Stimulated activated CD8-positive, alpha-beta memory T cell treated with anti-CD3 and anti-CD28 coated beads, Interleukin-4, amount 100 ng/mL, for 24 hours (primary cell): ENCODE measurements at regions not wholly inside any gene's neighbourhood (a gene's known extent, or its start where the extent isn't known, plus 50 kb on each side); places are given as distances from the start of the nearest gene placed in this dataset.

ENCODE experiments used
- DNase-seq: peaks from one replicate; pipeline ENCODE4 v3.0.0-alpha.2; 2020; ENCODE audit warnings: low read depth

DNA sequence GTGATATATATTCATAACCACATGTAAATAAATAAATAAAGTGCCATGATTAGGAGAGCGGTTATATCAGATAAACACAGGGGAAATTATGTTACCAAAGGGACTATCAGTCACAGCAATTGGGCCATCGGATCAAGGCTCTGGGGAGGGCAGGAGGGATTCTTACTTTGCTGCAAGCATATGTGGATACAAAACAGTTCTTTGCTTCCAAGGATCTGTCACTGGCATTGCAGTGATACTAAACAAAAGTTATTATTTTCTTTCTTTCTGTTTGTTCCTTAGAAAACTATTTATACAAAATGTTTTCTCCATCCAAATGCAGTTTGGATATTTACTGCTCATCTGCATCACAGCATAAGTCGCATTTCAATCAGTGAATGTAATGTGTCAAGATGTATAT, 188.4 kb upstream of the MGMT start:
- DNase-seq, result no peak

DNA sequence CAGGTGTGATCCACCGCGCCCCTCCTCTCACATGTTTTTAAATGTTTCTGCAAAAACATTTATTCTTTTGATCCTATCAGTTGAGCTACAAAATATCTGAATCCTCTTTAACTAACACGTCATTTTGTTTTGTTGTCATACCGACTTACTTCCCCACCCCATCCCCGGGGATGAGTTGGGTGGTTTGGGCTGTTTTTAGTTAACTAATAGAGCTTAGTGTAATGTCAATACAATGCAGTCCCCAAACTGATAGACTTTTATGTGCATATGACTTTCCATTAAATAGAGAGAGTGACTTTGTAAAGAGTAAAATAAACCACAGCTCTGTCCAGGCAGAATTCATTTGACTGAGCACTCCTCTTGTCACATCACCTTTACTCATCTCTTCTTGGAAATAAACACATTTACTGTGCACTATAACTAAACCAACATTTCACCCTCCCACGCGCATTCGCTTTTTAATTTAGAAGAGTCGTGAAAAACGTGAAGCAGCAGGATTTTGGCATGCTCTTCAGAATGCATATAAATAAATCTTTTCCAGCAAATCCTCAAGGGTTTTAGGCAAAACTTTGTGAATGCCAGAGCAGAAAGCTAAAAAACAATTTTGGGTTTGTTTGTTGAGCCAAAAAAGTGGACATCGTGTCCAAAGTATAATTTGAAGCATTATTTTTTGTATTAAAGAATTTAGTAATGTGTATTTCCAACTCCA, 187.4 kb upstream of the MGMT start:
- no peak for DNase-seq

DNA sequence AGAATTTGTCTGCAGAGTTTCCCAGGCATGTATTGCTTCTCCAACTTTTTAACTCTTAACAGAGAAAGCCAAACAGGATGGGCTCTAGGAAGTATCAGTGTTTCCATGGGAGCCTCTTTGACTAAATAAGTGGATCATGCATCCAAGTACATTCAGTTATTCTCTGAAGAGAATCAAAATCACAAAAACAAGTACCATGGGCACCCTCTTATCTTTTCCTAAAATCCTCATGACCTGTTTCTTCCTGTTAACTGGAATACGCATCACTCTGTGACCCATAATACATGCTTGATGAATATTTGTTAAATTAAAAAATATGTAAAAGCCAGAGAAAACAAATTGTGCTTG, 186.9 kb upstream of the MGMT start:
- no peak for DNase-seq

DNA sequence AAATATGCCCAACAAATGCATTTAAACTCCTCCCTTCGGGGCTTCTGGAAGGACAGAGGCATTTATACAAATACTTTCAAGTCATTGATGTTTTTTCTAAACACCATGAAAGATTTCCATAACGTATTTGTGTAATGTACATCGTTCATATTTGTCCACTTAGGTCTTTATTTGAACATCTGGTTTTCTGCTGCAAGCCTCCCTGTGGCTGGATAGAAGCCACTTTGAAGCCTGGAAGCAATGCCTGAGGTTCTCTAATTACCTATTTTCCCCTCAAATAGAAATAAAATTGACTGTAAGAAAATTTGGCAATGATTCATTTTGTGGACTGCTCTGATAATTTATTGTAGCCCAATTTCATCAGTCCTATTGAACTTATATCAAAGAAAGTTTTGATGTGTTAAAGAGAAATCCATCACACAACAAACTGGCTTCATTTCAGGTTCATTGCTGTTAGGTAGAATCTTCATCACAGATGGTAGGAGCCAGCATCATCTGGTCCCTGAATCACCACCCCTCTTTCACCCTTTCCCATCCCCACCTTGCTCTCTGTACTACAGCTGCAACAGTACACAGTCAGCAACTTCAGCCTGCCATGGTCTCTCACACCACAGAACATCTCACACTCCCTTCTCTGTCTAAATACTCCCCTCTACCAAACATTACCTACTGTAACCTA, 186.0 kb upstream of the MGMT start:
- DNase-seq, result no peak

DNA sequence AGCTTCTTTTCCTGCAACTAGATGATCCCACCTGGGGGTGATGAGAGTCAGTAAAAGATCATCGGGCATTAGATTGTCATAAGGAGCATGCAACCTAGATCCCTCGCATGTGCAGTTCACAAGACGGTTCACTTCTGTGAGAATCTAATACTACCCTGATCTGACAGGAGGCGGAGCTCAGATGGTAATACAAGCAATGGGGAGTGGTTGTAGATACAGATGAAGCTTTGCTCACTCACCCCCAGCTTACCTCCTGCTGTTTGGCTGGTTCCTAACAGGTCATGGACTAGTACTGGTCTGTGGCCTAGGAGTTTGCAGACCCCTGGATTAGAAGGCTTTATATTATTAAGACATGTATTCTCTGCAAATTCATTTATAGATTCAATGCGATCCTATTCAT, 181.6 kb upstream of the MGMT start:
- DNase-seq, result no peak

DNA sequence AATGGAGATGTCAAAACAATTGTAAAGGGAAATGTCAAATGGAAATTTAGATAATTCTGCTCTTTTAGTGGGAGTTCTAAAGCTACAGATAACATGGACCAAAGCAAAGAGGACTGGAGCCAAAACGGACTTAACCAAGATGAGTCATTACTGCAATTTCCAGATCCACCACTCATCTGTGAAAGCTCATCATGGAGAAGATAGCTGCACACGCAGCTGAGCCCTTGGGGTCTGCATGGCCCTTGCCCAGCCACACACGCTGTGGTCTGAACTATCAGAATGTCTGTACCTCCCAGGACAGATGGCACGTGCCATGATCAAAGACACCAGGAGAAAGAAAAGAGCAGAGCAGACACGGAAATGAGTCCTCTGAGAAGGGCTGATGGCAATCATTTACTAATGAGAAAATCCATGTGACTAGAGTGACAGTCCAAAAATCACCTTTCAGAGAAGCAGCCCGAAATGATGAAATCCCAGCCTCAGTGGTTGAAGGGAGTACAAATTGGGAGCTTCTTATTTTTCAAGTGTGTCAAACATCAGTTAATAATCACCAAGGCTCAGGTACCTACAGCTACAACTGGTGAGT, 177.9 kb upstream of the MGMT start:
- no peak for DNase-seq

DNA sequence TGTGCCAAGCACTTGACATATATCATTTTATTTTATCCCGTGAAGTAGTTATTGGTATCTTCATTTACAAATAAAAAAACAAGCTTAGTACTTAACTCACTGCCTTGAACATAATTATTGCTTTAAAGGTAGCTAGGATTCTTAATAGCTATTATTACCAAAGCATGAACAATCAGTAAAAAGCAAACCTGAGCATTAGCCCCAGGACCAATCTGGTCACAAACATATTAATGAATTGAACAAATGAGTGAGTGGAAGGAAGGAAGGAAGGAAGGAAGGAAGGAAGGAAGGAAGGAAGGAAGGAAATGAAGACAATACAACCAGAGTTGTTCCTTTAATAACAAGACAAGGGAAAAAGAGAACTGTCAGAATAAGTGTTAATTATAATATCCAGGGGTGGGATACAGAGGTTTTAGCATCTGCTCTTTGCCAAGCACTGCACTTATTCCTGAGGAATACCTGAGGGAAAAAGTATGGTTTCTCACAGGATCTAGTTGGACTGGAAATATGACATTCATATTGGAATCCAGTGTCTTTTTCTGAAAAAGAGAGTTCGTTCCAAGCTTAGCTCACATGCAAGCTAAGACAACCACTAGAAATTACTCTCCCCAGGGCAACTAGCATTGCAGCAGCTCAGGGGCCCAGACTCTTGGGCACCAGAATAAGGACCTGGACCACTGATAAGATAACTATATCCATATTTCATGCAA, 172.9 kb upstream of the MGMT start:
- DNase-seq, result no peak

DNA sequence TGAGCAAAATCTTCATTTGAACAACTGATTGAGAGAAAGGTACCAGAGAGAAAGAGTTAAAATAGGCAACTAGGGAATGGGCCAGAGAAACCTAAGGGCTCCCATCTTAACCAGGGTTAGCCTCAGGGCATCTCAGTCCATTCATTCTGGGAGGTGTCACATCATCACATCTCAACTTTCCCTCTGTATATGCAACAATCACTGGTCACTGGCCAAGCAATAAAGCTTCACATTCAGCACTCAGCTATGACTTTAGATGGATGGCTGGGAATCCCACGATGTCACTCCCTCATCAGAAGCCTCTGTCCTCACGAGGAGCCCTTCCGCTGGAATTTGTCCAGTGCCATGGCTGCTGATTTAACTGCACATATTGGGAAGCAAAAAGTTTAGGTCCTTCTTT, 172.1 kb upstream of the MGMT start:
- no peak for DNase-seq

DNA sequence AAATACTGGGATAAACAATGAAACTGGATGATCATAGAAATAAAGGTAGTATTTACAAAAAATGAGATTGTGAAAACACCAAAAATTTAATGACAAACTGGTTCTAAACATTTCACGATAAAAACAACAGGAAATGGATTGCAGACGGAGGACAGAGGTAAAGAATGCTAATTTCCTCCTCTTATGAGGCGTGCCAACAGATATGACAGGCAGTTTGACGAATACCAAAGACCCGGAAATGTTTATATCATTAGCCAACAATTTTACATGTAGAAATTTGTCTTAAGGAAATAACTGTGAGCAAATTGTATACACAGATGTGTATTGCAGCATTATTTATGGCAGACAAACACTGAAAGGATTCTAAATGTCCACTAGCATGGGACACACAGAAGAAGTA, 162.0 kb upstream of the MGMT start:
- no peak for DNase-seq

DNA sequence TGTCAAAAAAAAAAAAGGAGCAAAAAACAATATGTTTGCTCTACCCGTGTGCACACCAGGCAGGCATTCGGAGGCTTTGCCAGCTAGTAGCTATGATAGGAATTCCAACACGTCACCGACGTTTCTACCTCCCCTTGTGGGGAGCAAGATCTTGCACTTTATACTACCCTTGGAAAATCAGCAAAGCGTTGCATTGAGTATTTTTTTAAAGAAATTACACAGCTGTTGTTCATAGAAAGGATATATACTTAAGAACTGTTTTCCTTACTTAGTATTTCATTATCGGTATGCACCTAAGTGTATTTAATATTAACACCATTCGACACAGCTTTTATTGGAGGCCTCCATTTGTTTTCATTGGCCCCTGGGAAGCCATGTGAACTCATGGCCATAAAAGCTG, 159.9 kb upstream of the MGMT start:
- no peak for DNase-seq

DNA sequence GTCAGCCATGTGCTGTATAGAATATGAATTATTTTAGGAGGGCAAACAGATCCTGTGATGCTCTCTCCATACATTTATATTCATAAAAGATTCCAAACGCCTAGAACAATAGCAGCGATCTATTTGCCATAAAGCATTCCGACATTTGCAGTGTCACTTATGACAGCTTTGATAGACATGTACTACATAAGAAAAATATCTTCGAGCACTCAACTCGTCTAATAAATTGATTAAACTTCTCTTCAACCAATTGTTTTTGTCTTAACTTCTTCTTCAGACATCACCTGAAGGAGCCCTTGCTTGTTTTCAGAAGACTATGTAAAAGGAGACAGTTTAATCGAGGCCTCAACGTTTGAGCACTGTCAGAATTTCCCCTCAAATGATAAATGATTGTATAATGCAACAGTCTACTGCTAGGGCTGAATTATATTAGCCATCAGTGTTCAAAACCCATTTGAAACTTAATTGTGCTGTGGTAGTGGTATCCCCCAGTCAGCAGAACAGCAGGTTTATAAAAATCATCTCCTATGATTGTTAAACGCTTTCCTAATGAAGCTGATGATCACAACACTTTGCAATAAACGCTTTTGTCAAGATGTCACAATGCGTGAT, 158.0 kb upstream of the MGMT start:
- no peak for DNase-seq

DNA sequence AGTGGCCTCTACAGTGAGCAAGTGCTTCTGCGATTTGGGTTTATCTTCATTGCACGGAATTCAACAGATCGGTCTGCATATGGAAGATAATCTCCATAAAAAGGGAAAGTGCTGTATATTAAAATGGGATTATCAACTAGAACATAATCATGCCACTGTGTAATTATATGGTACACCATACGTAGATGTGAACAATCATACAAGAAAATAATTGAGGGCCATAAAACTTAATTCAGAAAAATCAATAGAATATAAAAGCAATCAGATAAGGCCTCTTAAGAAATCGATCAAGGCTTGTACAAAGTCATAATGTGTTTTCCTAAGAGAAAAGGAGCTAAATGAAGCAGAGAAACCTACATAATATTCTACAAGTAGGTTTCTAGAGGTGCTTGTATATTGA, 157.5 kb upstream of the MGMT start:
- no peak for DNase-seq

DNA sequence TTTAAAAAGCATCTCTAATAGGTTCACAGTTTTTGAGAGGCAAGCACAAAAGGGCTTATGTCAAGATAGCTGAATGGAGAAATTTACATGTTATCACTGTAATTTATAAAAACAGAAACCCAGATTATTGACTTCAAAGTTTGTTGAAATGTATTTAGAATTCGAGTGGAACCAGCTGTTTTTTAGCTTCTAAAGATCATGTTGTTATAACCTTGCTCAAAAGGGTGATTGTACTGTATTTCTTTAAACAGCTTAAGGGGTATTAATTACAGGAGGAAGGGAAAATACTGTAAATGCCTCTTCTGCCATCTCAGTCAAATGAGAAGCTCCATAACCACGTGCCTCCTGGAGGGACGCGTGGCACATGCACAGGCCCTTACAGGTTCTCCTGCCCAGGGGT, 156.2 kb upstream of the MGMT start:
- no peak for DNase-seq

DNA sequence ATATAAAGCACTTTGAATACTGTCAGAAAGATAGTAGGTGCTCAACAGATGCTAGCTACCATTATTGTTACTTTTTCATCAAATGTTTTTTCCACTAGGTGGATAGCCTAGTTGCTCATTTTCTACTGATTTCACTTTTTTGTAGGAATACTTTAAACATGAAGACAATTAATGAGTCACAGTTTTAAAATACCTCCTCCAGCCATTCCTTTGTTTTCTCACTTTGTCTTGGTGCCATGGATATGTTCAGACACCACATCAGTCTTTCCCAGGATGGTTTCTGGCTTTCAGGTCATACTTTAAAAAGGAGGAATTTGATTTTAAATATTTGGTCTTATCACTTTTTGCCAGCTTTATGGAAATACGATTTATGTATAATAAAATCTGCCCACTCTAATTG, 147.1 kb upstream of the MGMT start:
- no peak for DNase-seq

DNA sequence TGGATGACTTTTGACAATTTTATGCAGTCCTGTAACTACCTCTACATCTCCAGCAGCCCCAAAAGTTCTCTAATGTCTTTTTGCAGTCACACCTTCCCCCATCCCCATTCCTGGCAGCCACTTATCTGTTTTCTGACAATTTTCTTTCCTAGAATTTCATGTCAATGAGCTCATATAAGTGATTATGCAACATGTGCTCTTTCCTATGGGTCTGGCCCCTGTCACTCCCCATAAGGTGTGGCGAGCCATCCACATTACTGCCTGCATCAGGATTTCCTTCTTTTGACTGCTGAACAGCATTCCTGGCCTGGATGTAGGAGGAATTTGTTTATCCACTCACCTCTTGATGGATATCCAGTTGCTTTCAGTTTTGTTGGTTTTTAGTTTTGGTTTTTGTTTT, 146.7 kb upstream of the MGMT start:
- DNase-seq, result no peak

DNA sequence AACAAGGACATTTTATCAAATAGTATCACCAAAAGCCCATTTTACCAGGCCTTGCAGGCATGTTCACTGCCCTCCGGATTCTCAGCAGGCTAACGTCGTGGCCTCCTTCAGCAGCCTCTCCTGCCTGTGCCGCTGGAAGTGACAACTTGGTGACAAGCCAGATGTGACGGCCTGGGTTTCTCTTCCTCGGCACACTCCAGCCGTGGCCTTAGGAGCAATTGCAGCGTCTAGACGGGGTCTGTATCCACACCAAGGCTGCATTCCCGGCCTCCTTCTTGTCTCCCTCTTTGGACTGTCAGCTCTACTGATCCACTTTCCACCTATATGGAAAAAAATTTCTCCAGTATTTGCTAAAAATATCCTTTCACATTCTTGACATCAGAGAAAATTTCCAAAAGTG, 145.3 kb upstream of the MGMT start:
- no peak for DNase-seq

DNA sequence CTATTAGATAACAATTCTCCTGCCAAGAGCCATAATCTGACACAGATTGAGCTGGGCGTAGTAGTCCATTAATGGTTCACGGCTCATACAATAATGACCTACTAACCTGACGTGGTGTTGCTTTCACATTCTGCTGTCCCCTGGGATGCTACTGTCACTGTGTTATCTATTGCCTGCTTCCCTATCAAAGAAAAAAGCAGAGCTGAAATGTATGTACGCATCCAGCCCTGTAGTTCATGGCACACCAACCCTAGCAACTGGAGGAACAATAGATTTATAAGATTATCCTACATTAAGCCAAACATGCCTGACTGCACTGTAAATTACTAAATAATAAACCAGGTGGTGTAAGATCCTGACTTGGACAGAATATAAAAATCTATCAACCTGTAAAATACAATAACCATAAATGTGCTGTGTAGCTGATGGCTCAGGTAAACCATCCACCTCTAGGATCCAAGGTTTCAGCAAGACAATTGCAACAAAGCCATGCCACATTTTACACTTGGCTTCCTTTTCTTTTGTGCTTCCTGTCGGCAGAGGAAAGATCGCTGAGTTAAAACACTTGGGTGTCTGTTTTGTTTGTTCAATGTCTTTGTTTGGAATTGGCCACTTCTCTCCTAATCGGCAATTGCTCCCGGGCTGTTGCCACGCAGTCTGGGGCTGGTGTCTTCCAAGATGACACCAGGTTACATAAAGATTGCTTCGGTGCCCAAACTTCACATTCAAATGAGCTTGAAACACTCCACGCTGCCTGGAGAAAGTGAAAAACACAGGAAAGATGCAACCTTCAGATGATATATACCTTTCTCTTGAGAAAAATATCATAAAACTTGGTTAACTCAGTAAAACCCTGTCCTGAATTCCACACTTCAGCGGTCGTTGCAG, 143.9 kb upstream of the MGMT start:
- no peak for DNase-seq

DNA sequence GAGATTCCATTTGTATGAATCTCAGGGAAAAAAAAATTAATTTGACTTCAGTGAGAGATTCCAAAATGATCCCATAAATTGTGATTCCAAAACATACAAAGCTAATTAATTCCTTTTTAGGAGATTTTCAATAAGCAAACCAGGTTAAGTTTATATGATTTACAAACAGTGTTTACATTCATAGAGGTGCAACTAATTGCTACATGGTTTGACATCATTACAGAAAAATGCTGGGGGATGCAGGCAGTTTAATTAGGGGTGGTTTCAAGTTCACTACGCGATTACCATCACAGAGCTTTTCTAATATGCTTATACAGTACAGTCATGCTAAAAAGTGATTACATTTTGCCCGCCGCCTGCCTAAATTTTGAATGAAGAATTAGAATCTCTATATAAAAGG, 143.2 kb upstream of the MGMT start:
- no peak for DNase-seq

DNA sequence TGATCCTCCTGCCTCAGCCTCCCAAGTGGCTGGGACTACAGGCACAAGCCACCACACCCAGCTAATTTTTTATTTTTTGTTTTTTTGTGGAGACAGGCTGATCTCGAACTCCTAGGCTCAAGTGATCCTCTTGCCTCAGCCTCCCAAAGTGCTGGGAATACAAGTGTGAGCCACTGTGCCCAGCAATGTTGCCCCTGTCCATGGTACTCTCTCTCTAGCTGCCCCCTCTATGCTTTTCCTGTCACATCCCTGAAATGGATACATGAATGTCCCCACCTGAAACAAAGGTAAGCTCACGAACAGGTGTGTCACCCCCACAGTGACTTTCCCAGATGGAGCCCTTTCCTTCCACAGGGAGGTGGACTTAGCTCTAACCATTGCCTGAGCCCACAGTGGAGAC, 141.1 kb upstream of the MGMT start:
- no peak for DNase-seq

DNA sequence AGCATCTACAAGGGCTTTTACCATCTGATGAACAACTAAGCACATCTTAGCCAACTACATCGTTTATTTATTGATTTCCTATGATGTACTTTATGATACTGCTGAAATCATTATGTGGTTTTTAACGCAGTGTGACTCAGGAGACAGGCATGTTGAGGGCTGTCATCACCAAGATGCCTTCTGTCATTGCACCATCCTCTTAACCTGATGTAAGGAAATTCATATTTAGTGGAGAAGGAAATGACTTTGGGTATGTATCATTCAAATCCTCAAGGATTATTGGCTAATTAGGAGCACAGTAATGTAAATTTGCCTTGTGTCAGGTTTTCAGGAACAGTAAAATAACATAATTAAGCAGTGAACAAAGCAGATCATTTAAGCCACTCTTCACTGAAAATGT, 138.5 kb upstream of the MGMT start:
- no peak for DNase-seq

DNA sequence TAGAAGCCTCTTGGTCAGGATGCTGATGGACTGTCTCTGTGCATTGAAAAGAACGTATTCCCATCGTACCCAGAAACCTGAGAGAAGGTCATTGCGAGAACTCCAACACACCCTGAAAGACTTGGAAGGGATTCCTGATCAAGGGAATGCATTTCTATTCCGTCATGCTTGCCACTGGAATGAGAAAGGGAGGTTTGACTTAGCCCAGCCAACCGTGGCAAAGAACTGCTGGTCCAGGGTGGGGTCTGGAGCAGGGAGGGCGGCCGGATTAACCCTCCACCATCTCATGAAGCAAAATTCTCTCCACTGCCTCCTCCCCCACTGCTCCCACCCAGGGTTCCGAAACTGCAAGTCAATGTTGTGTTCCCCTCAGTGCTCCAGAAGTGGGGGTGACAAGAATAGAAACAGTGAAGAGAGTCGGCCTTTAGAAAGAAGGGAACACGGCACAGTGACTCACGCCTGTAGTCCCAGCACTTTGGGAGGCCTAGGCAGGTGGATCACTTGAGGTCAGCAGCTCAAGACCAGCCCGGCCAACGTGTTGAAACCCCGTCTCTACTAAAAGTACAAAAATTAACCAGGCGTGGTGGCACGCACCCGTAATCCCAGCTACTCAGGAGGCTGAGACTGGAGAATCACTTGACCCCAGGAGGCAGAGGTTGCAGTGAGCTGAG, 137.5 kb upstream of the MGMT start:
- no peak for DNase-seq
